Inferior parietal cortex (tissue), 1 donor: ENCODE measurements at regions not wholly inside any gene's neighbourhood (a gene's known extent, or its start where the extent isn't known, plus 50 kb on each side); places are given as distances from the start of the nearest gene placed in this dataset.

ENCODE experiments used
- DNase-seq: peaks from one replicate; pipeline ENCODE4 v3.0.0-alpha.2; 2016; ENCODE audit errors: extremely low spot score

DNA sequence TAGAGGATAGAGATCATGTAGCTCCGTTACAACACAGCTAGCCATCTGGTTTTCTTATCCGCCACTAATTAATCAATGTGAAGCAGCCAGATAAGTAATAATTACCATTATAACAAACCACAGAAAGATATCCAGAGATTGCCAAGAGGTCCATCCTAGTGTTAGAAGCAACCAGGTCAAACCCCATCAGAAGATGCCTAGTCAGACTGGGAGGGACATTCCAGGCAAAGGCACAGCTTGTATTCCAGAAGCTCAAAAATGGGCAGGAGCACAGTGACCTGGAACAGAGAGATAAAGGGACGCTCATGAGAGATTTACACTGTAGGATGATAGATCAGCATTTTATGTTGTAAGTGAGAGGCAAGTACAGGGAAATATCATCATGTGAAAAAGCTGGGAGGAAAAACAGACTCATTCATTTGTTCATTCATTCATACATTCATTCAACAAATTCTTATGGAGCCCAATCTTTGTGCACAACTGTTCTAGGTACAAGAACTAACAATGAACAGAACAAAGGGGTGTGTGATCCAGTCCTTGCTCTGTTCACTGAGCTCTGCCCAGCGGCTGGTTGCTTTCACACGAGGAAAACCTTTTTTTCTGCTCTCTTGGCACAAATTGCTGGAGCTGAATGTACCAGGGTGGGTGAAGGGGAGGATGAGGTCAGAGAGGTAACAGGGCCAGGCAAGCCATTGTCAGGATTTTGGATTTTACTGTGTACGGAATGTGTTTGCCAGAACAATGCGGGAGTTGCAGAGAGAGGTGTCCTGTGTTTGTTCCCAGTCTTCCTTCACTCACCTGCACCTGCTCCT is 240.8 kb upstream of the FGGY start:
- DNase-seq, result no peak

DNA sequence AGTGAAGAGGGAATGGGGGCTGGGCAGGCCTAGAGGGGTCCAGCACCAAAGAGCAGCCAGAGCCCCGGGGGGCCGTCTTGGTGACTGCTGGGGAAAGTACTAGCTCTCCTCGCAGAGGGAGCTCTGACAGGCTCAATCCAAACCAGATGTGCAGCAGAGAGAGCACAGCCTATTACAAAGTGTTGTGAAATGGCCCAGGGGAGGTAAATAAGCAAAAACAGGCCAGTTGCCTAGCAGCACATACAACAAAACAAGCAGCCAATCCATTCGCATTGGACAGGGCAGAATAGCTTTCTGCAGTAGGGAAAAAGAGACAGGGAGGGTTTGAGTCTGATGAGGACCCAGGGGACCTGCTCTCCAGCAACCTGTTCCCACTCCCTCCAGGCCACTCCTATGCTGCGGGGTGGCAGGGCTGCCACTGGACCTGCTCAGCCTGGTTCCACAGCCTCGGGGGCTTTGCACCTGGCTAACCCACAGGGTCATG is 239.6 kb upstream of the FGGY start:
- no peak for DNase-seq

DNA sequence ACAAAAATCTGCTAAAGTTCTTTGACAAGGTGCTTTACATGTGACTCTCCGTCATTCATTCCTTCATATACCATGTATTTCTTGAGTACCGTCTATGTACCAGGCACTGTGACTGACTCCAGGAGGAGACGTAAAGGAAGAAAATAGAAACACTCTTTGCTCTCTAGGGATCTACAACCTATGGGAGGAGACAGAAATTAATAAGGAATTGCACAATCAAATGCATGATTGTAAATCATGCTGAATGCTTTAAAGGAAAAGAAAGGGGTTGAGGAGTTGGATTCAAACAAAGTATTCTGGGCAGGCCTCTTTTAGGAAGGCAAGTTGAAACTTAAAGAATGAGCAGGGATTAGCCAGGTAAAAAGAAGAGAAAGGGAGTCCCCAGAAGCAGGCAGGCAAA is 239.1 kb upstream of the FGGY start:
- DNase-seq, result no peak

DNA sequence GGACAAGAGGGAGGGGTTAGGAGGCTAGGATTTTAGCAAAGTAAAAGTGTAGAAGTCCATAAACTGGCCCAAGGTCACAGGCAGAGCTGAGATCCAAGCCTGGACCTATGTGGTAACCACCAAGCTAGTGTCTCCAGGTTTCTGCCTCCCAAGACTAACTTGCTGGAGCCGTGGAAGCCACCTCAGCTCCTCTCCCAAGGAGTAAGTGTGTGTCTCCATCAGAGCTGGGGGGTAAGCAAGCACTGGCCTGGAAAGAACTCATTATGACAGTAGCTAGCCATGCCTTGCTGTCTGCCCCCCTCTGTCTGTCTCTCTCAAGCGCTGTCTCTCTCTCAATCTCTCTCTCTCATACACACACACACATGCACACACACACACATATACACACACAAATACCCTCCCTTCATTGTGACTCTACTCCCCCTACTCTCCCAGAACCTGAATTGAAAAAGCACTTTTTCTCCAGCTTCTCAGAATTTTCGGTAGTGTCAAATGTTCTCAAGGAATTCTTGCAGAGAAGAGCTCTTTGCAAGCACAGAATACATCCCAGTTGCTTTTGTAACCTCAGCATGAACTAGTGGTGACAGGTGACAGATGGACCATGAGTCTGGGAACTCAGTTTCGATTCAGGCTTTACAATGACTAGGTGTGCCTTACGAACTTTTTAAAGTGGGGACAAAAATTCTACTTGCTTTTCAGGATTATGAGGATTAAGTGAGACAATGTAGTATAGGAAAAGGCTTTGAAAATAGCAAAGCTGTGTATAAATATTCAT is 238.0 kb upstream of the FGGY start:
- DNase-seq, result no peak

DNA sequence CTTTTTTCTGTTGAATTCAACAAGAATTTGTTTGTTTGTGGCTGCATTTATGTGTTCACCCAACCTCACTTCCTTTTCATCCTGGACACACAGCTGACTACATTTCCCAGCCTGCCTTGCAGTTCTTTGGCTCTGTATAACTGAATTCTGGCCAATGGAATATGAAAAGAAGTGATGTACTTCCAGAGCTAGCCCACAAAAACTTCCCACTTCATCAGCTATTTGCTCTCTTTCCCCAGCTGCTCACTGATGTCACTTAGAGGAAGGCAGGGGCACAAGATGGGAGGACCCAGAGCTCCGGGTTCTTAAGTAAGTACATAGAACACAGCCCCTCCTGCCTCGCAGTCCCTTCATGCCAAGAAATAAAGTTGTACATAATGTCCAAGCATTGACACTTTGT is 235.0 kb upstream of the FGGY start:
- peak; percentile 50 for DNase-seq

DNA sequence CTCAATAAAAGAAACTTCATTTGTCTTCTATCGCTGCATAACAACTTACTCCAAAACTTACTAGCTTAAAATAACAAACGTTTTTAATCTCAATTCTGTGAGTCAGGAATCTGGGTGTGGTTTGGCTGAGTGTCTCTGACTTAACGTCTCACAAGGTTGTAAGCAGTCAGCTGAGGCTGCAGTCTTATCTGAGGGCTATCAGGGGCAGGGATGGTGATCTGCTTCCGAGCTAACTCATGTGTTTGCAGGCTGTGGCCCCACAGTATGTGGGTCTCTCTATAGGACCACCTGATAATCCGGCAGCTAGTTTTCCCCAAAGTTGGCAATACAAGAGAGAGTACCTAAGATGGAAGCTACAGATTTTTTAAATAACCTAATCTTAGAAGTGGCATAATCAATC is 234.2 kb upstream of the FGGY start:
- no peak for DNase-seq

DNA sequence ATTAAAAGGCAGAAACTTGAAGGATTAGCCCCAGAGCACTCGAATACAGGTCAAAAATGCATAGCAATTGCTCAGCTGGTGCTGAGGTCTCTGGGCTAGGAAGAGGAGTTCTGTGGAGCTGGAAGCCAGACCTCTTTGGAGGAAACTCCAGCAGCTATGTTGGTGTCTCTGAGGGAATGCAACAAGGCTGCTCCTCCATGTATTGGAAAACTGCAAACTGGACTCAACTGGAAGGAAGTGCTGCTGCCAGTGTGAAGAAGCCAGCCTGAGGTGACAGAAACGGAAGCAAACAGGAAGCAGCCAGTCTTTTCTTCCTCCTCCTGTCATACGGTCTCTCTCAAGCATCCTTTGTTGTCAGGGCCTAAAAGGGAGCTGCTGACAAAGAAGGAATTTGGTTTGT is 233.4 kb upstream of the FGGY start:
- DNase-seq, result no peak

DNA sequence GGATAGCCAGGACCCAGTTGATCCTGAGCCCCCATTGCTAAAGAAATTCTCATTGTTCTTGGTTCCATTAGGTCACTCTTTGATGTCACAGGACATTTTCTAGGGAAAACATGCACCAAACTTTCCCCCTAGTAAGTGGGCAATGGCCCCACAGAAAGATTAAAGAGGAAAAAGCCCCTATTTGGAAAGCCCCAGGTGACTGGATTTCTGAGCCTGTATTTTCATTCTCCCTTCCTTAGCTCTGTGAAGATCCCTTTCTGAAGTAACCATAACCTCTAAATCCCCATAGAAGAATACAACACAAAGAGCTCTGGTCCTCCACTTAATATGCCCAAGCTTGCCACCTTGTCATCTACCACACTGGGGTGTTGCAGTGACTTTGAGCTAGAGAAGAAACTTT is 232.3 kb upstream of the FGGY start:
- no peak for DNase-seq

DNA sequence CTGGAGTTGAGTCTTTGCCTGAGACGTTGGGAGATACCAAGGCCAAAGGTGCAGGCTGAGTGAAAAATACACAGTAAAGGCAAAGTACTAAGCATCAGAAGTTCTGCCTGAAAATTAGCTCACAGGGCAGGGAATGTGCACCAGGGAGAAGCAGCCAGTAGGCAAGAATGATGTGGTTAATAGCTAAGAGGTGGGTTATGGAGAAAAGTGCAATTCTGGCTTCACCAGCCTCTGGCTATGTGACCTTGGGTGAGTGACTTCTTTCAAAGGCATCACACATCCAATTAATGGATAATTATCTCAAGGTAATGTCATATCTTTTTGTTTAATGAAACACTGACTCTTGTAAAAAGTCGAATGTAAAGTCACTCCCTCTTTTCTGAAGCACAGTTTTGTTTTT is 230.7 kb upstream of the FGGY start:
- DNase-seq, result no peak

DNA sequence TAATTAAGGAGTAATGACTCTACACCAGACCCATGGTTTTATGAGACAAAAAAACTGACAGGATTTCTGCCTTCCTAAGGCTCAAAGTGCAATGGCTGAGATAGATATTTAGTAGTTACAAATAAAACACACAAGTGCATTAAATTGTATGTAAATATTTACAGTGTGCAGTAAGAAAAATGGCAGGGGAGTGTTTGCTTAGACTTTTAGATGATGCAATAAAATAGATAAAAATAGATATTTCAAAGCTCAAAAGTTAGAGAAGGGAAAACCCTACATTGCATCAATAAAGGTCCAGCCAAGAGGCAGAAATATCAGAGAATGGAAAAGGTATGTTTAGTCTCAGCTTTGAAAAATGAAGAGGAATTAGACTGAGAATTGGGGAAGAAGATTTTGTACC is 226.3 kb upstream of the FGGY start:
- no peak for DNase-seq

DNA sequence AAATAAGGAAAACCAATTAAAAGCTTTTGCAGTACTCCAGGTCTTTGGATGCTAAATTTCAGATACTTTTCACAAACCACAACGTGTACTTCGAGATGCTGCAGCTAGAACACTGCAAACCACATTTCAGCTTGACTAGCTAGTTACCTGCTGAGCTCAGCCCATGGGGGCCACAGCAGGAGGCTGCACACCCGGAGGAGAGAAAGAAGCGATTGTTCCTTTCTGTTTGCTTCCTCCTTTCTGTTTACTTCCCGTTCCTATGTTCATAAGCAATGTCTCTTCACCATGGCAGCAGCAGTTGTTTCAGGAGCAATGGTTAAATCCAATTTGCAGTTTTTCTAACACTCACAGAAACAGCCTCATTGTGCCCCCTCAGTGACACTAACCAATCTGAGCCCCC is 225.6 kb upstream of the FGGY start:
- DNase-seq, result no peak

DNA sequence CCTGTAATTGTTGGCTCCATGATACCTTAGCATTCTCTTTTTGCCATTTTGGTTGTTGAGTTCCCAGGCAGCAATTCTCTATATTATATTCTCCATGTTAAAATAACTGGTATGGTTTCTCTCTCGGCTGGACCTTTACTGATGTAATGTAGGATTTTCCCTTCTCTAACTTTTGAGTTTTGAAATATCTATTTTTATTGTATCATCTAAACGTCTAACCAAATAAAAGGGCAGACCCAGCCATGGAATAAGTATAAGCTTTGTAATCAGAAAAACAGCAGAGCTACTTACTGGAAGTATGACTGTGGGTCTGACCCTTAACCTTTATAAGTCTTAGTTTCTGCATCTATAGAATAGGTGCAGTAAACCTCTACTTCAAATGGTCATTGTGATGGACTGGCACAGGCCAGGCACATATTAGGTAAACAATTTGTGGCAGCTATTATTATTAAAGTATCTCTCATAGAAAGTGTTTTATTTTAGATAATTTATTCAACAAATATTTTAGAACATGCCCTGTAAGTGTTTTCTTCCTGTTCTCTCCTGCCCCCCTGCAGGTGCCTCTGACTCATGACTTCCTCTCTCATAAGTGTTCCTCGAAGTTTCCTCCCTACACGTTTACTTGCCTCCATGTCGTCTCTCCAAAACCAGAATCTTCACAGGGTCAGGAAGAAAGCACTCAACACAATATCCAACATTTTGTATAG is 224.9 kb upstream of the FGGY start:
- DNase-seq, result no peak

DNA sequence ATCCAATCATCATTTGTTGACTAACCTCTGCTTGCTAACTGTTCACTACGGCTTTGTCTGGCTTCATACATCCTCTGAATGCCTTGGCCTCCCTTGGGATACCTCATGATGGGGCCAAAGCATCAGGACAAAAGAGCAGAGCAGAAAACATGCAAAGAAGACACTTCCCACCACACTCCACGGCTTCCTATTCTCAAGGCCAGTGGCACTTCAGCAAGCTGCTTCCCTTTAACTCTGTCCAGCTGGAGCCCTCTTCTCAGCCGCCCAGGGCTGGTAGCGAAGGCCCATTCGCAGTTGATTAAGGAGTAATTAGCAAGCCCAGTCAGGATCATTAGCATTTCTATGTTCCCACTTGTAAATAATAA is 224.3 kb upstream of the FGGY start:
- no peak for DNase-seq

DNA sequence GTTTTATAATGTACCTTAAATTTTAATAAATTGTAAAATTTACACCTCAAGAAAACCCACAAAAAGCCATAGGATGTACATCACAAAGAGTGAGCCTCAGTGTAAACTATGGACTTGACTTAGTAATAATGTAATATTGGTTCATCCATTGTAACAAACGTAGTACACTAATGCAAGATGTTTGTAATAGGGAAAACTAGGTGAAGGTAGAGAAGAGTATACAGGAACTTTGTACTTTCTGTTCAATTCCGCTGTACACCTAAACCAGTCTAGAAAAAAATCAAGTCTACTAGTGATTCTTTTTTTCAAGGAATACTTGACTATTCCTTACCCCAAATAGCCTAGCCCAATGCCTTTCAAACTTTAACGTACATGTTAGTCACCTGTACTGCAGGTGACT is 222.3 kb upstream of the FGGY start:
- DNase-seq, result no peak

DNA sequence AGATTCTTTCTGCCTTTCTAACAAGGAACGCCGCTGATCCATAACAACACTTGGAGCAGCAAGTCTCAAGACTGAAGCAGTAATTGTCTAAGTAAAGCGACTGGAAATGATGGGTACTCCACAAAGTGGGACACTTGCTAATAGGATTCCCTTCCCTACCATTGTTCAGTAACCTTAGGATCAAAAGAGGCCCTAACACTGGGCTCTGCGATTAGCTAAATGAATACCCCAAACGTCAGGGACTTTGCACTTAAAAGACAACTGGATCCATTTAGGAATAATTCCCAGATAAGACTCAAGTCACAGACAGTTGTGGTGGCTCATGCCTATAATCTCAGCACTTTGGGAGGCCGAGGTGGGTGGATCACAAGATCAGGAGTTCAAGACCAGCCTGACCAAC is 221.9 kb upstream of the FGGY start:
- DNase-seq, result no peak

DNA sequence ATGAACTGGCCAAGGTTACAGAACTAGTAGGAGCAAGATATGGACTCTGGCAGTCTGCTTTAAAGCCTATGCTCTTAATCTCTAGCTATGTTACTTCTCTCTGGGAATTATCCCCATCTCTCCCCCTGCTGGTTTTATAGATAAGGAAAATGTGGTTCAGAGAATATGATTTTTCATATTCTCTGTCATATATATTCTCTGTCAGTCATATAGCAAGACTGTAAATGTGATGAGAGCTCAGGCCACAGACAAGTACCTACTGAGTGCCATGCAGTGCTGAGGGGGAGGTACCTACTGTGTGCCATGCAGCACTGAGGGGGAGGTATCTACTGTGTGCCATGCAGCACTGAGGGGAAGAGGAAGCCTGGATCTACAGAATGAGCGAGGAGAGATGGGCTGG is 220.3 kb upstream of the FGGY start:
- no peak for DNase-seq

DNA sequence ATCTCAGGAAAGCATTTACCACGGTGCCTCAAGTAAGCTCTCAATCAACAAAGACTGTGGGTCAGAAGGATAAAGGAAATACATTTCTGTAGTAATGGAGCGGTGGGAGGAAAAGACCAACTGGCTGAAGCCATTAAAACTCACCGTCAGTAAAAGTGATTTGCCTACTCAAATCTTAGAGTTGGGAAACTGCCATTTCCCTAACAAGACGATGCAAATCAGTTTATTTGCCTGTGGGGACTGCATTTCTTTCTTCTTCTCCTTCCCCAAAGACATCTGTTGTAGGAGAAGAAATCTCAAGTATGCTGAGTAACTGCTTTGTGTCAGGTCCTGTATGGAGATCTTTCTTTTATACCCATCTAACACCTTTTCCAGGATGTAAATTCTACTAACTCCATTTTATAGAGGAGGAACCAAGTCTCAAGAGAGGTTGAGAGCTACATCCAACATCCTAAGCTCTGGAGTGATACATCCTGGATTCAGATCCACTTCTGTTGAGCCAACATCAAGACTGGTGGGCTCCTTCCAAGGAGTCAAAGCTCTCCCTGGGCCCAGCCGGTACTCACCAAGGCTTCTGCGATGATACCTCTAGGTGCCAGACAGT is 219.3 kb upstream of the FGGY start:
- no peak for DNase-seq

DNA sequence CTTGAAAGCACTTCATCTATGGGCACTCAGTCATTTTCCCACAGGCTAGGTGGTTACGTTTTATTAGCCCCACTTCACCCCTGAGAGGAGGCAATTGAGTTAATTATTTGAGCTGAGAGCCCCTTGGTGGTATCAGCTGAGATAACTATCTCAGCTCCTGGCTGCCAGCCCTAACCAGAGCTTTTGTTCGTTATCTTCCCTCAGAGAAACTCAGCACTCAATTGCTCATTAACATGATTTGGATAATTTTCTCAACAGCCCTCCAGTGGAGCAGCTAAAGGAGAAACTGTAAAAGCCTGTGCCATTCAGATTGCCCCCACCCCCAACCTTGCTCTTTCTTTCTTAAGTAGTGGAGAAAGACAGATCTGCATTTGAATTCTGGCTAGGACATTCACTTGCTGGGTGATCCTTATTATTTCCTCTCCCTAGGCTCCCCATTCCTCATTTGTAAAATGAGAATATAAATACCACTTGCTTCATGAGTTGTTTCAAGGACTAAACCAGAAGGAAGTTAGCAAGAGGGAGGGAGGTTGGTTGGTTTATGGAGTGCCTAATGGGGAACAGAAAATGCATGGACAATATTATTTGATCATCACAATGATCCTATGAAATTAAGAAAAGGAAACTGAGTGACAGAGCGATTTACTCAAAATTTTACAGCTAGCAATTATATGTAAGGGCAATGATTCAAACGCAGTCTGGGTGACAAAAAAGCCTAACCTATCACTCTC is 218.7 kb upstream of the FGGY start:
- no peak for DNase-seq

DNA sequence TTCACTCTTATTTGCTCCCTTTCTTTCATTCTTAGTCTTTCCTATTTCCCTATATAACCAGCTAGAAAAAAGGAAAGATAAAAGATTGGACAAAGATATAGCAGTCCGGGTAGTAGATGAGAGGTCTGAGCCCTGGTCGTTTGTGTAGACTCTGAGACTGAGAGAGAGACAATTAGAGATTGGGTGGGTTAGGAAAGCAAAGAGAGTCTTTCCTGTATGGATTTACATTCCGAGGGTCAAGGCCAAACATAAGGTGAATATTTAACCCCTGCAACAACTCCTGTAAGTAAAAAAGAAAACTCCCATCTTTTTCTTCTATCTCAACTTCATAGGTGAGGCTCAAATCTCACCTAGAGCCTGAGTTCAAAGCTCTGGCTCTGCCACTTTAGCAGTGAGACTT is 218.0 kb upstream of the FGGY start:
- no peak for DNase-seq

DNA sequence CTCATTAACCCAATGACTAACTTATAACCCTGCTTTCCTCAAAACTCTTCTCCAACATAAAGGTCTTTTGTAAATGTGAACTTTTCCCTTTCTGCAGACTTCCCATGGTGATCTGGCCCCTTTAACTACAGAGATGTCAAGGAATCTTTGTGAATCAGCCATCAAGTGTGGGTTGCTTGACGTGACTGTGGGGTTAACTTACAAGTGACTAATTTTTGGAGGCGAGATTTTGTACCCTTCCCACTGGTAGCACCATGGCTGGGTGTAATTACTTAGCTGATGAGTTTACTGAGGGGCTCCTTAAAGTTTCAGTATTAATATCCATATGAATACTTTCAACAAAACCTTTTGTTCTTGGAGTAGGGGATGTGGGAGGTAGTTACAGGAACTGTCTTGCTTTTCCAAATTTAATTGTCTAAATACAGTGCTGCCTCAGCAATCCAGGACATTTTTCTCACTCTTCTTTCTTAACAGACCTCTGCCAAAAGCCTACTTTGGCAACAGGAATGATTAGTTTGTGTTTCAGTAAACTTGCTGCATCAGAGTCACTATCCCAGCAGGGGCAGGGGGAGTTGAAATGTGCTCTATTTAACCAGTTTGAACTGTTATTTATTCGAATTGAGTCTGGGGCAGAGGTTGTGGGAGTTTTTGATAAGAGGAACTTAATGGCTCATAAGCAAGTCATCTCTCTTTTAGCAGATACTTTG is 217.3 kb upstream of the FGGY start:
- no peak for DNase-seq

DNA sequence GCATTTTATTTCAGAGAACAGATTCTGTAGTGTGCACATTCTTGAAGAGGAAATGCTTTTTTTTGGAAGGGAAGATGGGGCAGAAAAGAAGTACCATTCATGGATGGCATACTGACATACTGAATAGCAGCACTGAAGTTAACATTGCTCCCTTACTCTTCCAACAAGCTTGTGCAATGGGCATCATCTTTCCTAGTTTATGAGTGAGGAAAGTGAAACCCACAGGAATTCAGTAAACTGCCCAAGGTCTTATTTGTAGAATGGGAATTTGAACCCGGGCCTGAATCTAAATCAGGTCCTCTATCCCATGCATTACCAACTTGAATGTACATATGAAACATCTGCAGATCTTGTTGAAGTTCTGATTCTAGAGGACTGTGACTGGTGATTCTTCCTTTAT is 215.7 kb upstream of the FGGY start:
- no peak for DNase-seq
